ENCODE measurements at regions not wholly inside any gene's neighbourhood (a gene's known extent, or its start where the extent isn't known, plus 50 kb on each side); places are given as distances from the start of the nearest gene placed in this dataset.
"Not testable (repeated sequence)": the region's sequence is repeated elsewhere in the genome, so short reads cannot be mapped to it uniquely, and the experiment has no call there.

DNA sequence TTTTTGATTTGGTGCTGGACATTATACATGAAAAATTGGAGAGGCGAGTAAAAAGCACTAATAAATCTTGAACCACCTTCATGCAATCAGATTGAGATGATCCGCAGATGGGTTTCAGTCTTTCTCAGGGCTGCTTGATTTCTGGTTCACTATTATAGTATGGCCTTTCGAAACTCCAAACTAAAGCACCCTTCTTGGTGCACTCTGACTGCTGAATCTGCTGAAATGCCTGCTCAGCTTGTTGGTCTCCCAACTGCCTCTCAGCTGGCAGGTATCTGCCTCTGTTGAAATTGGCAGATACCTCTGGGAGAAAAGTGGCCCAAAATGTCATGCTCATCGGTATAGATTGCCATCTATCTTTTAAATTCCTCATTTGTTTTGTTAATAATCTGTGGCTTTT, 102.5 kb upstream of the WIPF3 start:
- not testable (repeated sequence) for DNase-seq

DNA sequence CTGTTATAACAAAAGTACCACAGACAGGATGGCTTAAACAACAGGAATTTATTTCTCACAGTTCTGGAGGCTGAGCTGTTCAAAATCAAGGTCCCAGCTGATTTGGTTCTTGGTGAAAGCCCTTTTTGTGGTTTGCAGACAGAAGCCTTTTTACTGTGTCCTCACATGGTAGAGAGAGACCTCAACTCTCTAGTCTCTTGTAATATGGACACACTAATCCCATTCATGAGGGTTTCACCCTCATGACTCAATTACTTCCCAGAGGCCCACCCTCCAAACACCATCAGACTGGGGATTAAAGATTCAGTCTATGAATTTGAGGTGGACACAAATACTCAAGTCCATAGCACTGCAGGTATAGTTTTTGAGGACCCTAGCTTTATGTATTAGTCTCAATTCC, 97.3 kb upstream of the WIPF3 start:
- DNase-seq: not testable (repeated sequence)

DNA sequence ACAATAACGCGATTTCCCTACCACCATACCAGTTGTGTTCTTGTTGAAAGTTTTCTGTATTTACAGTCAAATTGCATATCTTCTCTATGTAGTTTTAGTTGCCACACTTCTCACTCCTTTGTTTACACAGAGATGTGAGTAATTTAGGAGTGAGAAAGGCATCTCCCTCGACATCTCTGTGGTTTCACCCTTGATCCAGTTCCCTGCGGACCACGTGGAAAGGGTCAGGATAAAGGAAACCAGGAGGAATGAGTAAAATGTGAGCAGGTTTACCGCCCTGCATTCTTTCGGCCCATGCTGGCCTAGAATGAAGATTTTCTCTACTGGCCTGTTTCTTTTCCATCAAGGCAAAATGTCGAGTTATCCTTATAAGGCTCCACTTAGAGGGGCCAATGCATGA, 83.2 kb upstream of the WIPF3 start:
- peak; percentile 95 for DNase-seq

DNA sequence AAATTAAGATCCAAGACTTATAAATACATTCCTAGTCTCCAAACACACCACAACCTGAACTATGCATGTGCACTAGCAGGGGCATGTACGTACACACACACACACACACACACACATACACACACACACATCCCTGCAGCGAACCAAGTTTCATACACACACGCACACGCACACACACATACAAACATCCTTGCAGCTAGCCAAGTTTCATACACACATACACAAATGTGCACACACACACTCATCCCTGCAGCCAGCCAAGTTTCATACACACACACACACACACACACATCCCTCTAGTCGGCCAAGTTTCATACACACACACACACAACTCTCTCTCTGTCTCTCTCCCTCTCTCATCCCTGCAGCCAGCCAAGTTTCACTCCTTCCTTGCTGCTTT, 82.7 kb upstream of the WIPF3 start:
- no peak for DNase-seq

DNA sequence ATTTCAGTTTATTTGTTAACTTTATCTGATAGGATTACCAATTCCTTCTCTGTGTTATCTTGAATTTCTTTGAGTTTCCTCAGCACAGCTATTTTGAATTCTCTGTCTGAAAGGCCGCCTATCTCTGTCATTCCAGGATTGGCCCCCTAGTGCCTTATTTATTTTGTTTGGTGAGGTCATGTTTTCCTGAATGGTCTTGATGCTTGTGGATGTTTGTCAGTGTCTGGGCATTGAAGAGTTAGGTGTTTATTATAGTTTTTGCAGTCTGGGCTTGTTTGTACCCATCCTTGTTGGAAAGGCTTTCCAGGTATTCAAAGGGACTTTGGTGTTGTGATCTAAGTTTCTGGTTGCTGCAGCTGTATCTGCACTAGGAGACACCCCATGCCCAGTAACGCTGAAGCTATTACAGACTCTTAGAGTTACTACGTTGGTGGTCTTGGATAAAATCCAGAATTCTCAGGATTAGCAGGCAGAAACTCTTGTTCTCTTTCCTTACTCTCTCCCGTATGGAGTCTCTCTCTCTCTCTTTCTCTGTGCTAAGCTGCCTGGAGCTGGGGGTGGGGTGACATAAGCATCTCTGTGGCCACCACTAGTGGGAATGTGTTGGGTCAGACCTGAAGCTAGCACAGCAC, 76.7 kb upstream of the WIPF3 start:
- DNase-seq: peak; percentile 61

DNA sequence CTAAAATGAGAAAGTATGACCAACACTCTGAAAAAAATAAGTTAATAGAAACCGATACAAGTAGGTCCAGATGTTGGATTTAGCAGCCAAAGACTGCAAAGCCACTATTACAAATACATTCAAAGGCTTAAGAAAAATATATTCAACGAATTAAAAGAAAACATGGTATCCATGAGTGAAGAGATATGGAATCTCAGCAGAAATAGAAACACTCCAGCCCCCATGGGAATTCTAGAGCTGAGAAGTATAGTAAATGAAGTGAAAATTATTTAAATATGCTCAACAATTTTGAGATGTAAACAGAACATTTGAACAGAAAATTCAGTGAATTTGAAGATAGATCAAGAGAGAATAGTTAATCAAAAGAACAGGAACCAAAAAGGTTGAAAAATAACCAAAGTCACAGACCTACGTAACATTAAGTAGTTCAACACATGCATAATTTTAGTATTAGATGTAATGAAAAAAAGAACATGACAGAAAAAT, 72.0 kb upstream of the WIPF3 start:
- no peak for DNase-seq

DNA sequence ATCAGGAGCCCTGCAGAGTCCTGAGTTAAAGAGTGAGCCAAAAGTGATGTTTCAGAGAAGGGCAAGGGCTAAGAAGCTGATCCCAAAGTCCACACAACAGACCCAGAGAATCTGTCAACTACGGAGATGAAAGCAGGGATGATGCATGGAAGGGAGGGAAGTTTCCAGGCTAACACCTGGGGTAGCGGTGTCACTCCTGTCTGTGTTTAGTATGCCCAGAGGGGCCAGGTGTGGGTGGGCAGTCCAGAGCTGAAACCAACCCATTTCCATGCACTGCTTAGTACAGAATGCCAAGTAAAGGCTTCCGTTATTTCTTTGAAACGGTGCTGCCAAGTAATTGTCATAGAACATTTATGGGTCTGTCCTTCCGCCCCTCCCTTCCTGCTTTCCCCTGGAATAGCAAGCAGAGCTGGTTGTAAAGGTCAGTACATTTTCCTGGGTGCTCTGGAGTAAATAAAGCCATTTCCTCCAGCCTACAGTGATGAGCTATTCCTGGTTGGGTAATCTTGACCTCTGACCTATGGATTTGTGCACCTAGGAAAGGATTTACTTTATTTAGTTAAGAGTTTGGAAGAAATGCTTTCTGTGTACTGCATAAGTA, 58.6 kb upstream of the WIPF3 start:
- DNase-seq: not testable (repeated sequence)

DNA sequence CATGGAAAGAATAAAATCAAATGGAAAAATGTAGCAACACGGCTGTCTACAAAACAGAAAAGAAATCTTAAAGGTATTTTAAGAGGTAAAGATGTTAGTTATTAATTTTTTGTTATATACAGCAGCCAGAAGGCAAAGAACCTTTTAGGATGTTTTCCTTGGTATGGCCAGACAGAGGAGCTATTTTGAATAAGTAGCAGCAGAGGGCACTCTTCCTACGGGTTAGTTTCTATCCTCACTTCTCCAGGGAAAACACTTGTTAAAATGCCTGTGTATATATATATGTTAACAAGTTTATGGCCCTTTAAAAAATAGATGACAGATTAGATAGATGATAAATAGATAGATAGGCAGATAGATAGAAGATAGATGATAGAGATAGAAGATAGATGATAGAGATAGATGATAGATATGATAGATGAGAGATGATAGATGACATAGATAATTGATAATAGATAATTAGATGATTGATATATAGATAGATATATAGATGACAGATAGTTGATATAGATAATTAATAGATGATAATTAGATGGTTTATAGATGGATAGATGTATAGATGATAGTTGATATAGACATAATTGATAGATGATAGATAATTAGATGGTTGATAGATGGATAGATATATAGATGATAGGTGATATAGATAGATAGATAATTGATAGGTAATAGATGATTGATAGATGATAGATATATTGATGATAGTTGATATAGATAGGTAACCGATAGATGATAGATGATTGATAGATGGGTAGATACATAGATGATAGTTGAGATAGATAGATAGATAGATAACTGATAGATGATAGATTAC, 57.8 kb upstream of the WIPF3 start:
- peak; percentile 50 for DNase-seq

DNA sequence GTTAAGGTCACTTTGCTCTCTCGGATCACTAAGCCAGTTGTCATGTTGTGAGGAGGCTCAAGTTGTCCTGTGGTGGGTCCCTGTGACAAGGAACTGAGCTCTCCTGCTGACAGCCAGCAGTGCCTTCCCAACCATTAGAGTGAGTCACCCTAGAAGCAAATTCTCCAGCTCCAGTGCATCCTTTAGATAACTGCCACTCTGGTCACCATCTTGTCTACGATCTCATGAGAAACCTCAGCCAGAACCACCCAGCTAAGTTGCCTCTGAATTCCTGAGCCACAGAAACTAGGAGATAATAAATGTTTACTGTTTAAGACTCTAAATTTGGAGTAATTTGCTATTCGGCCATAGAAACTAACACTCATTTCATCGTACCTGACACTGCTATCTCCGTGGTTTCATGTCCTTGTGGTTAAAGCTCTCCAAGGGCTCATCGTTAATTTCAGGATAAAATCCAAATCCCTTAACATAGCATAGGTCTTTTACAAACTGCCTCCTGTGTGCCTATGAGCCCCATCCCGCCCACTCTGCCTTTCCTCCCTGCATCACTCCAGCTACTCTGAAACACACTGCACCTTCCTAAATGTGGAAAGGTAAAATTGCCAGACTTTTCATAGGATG, 56.5 kb upstream of the WIPF3 start:
- DNase-seq: peak; percentile 7

DNA sequence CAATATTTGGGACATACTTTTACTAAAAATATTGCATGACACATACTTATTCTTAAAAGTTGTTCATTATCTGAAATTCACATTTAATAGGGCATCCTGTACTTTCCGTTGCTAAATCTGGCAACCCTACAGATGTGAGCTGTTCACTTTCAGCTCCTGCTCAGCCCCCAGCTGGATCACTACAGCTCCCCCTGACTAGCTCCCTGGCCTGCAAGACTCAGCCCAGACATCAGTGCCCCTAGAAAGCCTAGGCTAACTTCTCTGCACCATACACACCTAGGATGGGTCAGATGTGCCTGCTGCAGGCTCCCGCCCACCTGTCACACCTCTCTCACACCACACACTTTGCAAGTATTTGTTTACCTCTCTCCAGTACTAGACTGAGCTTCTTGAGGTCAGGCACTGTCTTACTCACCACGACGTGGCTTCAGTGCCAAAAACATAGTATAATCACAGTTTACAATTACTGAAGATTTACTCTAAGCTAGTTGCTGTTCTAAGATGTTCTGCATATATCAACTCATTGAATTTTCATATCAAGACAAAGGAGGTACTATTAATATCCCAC, 55.9 kb upstream of the WIPF3 start:
- DNase-seq: not testable (repeated sequence)

DNA sequence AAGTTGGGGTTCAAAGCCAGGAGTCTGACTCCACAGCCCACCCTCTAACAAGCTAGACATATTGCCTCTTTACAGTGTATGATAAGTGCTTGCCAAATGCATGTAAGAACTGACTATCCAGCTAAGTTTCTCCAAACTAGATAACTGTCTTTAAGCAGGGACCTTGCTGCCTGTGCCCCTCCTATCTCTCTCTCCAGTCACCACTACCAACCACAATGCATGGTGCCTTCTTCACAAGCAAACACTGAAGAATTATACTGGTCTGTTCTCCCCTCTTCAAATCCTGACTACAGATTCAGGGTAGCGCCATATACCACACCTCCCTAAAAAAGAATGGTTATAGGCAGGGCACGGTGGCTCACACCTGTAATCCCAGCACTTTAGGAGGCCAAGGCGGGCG, 55.3 kb upstream of the WIPF3 start:
- not testable (repeated sequence) for DNase-seq

DNA sequence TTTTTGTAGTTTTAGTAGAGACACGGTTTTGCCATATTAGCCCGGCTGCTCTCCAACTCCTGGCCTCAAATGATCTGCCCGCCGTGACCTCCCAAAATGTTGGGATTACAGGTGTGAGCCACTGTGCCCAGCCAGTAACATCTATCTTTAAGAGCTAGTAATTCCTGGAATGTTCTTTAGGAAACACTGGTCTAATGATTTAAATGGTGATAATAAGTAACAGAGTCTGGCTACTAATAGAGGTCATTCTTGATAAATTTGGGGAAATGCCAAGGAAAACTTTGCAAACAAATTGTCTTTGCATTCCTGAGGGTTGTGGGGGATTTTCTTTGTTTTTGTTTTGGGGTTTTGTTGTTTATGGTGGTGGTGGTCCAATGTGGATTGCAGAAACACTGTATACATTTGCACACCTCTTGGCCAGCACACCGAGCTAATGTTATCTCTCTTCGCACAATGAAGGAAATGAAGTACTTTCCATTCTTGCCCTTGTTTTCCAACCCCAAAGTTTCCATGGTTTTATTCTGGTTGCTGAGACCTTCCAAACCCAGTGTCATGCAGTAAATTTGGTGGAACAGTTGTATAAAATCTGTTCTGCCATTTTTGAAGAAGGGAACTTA, 51.3 kb upstream of the WIPF3 start:
- no peak for DNase-seq
